ENCODE measurements at regions not wholly inside any gene's neighbourhood (a gene's known extent, or its start where the extent isn't known, plus 50 kb on each side); places are given as distances from the start of the nearest gene placed in this dataset.

- no peak for TF ChIP-seq CTCF (IDR thresholded peaks at IDR 0.05)
- TF ChIP-seq POLR2A (IDR thresholded peaks at IDR 0.05): no peak
These were observed 308.6 kb downstream of the TEX29 start for GRCh38 chr13:111629016-111629415.

Data from body of pancreas (tissue), 4 donors.